Mesodermal cell (in vitro differentiated cells): ENCODE measurements at regions not wholly inside any gene's neighbourhood (a gene's known extent, or its start where the extent isn't known, plus 50 kb on each side); places are given as distances from the start of the nearest gene placed in this dataset.
"Not testable (repeated sequence)": the region's sequence is repeated elsewhere in the genome, so short reads cannot be mapped to it uniquely, and the experiment has no call there.

Experiments used
- H3K27ac ChIP-seq: 2 replicates; pipeline ENCODE4 v1.7.0; 2013; ENCODE audit warnings: mild to moderate bottlenecking, low read depth, low read length, moderate library complexity; ENCODE audit not compliant: severe bottlenecking
- H3K36me3 ChIP-seq: 2 replicates; pipeline ENCODE4 v1.7.1; 2013; ENCODE audit warnings: mild to moderate bottlenecking, low read length, moderate library complexity; ENCODE audit not compliant: control insufficient read depth, insufficient read depth
- H3K4me1 ChIP-seq: one replicate; pipeline ENCODE4 v1.7.1; 2013; ENCODE audit warnings: mild to moderate bottlenecking, low read length; ENCODE audit not compliant: insufficient read depth, control insufficient read depth, poor library complexity, severe bottlenecking
- H3K4me3 ChIP-seq: 2 replicates; pipeline ENCODE4 v1.7.0; 2013; ENCODE audit warnings: low read length, control low read depth, mild to moderate bottlenecking; ENCODE audit not compliant: insufficient read depth, poor library complexity, severe bottlenecking; ENCODE audit errors: extremely low read depth
- H3K9me3 ChIP-seq: 2 replicates; pipeline ENCODE4 v1.7.1; 2013; ENCODE audit warnings: mild to moderate bottlenecking, low read length, moderate library complexity; ENCODE audit not compliant: control insufficient read depth
- WGBS, 2 experiments: methylation state at CpG; one replicate each; pipeline ENCODE4 v1.1.5; 2013; ENCODE audit warnings: missing lambda C conversion rate in 2 of 2; ENCODE audit not compliant: insufficient coverage in 2 of 2; 5-methylcytosine and 5-hydroxymethylcytosine counted together

DNA sequence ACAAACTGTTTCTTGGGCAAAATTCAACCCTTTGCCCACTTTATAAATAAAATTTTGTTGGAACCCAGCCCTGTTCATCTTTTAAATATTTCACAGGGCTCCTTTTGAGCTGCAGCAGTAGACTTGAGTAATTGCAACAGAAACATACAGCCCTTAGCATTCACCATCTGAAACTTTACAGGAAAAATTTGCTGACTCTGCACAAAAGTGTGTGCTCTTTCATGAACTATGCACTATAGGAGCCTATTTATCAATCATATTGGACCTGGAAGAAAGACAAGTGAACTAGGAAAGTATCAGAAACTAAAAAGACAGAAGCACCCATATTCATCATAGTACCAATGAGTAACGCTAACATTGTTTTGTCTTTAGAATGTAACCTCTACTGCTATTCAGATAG lies 406.9 kb upstream of the SLC10A2 start:
- Histone ChIP-seq H3K9me3 (no peaks in the 10 kb centered on the region), H3K4me1 (no peaks in the 10 kb centered on the region), H3K36me3 (no peaks in the 10 kb centered on the region), H3K27ac (no peak overlapping the region), H3K4me3 (no peak overlapping the region)
- WGBS, 2 experiments, result 100% methylated on average over 1 of the region's 1 CpG; no CpG with 5 or more reads in 1 of the 2 experiments

DNA sequence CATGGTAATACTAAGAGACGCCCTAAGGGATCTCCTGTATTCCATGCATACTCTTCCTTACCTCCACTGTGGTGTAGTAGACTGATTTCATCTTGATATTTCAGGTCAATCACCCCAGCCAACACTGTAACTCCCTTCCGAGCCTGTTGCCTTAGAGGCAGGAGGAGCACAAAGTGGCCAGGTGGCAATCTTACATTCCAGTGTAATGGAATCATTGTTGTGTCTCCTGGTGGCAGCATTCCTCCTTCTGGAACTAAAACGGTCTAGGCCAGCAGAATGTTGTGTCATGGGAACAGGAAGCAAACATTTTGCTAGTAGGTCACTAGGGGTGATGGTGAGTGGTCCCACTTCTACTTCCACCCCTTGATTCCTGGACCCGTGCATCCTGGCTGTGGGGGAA lies 405.7 kb upstream of the SLC10A2 start:
- no peak overlapping the region for H3K4me3 ChIP-seq
- H3K36me3 ChIP-seq, result no peaks in the 10 kb centered on the region
- no peaks in the 10 kb centered on the region for H3K4me1 ChIP-seq
- whole genome bisulfite sequencing, 2 experiments, result 70 to 100% methylated on average over 1 to 2 of the region's 4 CpGs
- no peak overlapping the region for H3K27ac ChIP-seq
- no peaks in the 10 kb centered on the region for H3K9me3 ChIP-seq

- Histone ChIP-seq H3K27ac (no peak overlapping the region), H3K36me3 (no peaks in the 10 kb centered on the region), H3K4me1 (no peaks in the 10 kb centered on the region), H3K9me3 (no peaks in the 10 kb centered on the region), H3K4me3 (no peak overlapping the region)
- no CpG with 5 or more reads among the region's 1 CpG for WGBS, 2 experiments
Measured at GRCh38 chr13:103469771-103470170, 403.6 kb upstream of the SLC10A2 start.

GRCh38 chr13:103466761-103467160 lies 400.5 kb upstream of the SLC10A2 start:
- H3K4me3 ChIP-seq, result no peak overlapping the region
- H3K36me3 ChIP-seq, result no peaks in the 10 kb centered on the region
- no peaks in the 10 kb centered on the region for H3K4me1 ChIP-seq
- WGBS, 2 experiments, result 85 to 86% methylated on average over 2 to 3 of the region's 5 CpGs
- no peak overlapping the region for H3K27ac ChIP-seq
- no peaks in the 10 kb centered on the region for H3K9me3 ChIP-seq

DNA sequence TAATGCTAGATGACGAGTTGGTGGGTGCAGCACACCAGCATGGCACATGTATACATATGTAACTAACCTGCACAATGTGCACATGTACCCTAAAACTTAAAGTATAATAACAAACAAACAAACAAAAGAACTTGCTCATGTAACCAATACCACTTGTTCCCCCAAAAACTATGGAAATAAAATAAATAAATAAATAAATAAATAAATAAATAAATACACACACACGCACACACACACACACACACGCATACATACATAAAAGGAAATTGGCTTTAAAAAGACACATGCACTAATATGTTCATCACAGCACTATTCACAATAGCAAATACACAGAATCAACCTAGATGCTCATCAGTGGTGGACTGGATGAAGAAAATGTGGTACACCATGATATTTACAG lies 394.0 kb upstream of the SLC10A2 start:
- not testable (repeated sequence) for H3K9me3 ChIP-seq, H3K27ac ChIP-seq, H3K4me3 ChIP-seq, H3K4me1 ChIP-seq, H3K36me3 ChIP-seq
- WGBS, 2 experiments, result no CpG with 5 or more reads among the region's 3 CpGs

- H3K27ac ChIP-seq, H3K36me3 ChIP-seq, H3K4me3 ChIP-seq, H3K4me1 ChIP-seq, H3K9me3 ChIP-seq: not testable (repeated sequence)
- 92 to 95% methylated on average over 4 to 9 of the region's 14 CpGs for WGBS, 2 experiments
Measured at GRCh38 chr13:103457050-103457449, 390.8 kb upstream of the SLC10A2 start.

DNA sequence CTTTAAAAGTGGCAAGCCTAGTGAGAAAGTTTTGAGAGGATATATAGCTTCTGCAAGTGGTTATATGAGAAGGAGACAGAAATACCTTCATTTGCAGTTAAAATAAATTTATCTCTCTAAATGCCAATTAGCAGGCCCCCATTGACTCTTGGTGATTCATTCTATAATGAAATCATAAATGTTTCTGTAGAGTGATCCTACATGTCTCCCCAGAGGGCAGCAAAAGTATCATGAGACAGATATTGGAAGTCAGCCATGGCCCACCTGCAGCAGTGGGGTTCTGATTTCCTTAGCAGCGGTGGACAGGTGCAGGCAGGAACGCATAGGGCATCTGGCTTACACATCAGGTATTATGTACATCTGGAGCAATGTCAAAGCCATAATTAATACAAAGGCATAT lies 385.4 kb upstream of the SLC10A2 start:
- 100% methylated on average over 1 of the region's 2 CpGs; no CpG with 5 or more reads in 1 of the 2 experiments for WGBS, 2 experiments
- Histone ChIP-seq H3K27ac (no peak overlapping the region), H3K36me3 (no peaks in the 10 kb centered on the region), H3K9me3 (no peaks in the 10 kb centered on the region), H3K4me1 (no peaks in the 10 kb centered on the region), H3K4me3 (no peak overlapping the region)

DNA sequence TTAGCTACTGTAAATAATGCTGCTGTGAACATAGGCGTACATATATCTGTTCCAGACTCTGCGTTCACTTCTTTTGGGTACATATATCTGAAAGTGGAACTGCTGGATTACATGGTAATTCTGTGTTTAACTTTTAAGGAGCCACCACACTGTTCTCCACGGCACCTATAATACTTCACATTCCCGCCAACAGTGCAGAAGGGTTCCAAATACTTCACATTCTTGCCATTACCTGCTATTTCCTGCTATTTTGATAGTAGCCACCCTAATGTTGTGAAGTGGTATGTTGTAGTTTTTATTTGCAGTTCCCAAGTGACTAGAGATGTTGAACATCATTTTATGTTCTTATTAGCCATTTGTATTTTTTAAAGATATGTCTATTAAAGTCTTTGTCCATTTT lies 377.4 kb upstream of the SLC10A2 start:
- no peak overlapping the region for H3K27ac ChIP-seq
- 82 to 92% methylated on average over 2 to 3 of the region's 4 CpGs for WGBS, 2 experiments
- no peak overlapping the region for H3K4me3 ChIP-seq
- no peaks in the 10 kb centered on the region for H3K36me3 ChIP-seq
- no peaks in the 10 kb centered on the region for H3K4me1 ChIP-seq
- no peaks in the 10 kb centered on the region for H3K9me3 ChIP-seq

- Histone ChIP-seq H3K4me3 (no peak overlapping the region), H3K4me1 (no peaks in the 10 kb centered on the region), H3K36me3 (no peaks in the 10 kb centered on the region), H3K27ac (no peak overlapping the region), H3K9me3 (no peaks in the 10 kb centered on the region)
- no CpG with 5 or more reads among the region's 1 CpG for WGBS, 2 experiments
Measured at GRCh38 chr13:103437651-103438050, 371.4 kb upstream of the SLC10A2 start.

DNA sequence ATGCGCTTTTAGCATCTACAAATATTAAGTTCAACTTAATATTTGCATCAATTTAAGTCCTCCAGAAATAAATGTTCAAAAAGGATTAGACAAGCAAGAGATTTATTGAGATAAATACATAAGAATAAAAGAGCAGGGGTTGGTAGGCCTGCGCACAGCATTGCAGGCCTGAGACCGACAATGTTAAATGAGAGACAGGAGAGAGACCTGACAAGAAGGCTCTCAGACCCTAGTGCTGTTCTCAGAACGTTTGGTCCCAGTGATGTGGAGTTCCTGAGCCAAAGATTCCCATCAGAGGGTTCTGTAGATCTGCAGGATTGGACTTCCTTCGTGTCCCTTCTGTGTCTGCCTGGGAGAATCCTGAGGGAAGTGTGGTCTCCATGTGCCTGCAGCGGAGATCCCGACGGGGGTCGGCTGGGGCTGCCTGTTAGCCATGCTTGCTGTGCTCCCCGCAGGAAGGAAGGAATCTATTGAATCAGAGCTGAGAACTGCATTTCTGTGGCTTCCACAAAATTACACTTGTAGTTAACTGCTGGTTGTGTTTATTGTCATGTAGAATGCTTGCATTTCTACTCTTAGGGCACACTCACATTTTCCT lies 369.9 kb upstream of the SLC10A2 start:
- Histone ChIP-seq H3K4me1 (no peaks in the 10 kb centered on the region), H3K4me3 (no peak overlapping the region), H3K27ac (no peak overlapping the region), H3K9me3 (no peaks in the 10 kb centered on the region), H3K36me3 (no peaks in the 10 kb centered on the region)
- WGBS, 2 experiments, result 51 to 54% methylated on average over 8 to 9 of the region's 10 CpGs

- peaks cover 4% of the 10 kb centered on the region for H3K9me3 ChIP-seq
- 81 to 93% methylated on average over 2 to 3 of the region's 3 CpGs for WGBS, 2 experiments
- no peak overlapping the region for H3K4me3 ChIP-seq
- H3K36me3 ChIP-seq, result no peaks in the 10 kb centered on the region
- H3K27ac ChIP-seq, result no peak overlapping the region
- no peaks in the 10 kb centered on the region for H3K4me1 ChIP-seq
Measured at GRCh38 chr13:103431856-103432255, 365.6 kb upstream of the SLC10A2 start.
